Calu3 (cell line): ENCODE measurements at regions not wholly inside any gene's neighbourhood (a gene's known extent, or its start where the extent isn't known, plus 50 kb on each side); places are given as distances from the start of the nearest gene placed in this dataset.

Experiments
- BruUV-seq: library from RNA; stranded (reverse); fragments of 400-500 nt; replicated peaks from 2 replicates; lab custom pipeline; 2021; lab: Mats Ljungman, UMichigan
- CTCF ChIA-PET: fragments of 300-600 bp; sonication (Branson Sonifier 250); formaldehyde crosslinking; loops from one replicate; lab custom pipeline; 2022; ENCODE audit warnings: antibody characterized with exemption; lab: Charles Lee
- DNase-seq: peaks from one replicate; pipeline ENCODE4 v3.0.0; 2022
- H3K27ac Mint-ChIP-seq: one replicate; pipeline ENCODE4 v1.8.0; 2022; ENCODE audit warnings: mixed read lengths; ENCODE audit not compliant: unreplicated experiment
- H3K27me3 Mint-ChIP-seq: one replicate; pipeline ENCODE4 v1.8.0; 2022; ENCODE audit warnings: mixed read lengths; ENCODE audit not compliant: unreplicated experiment
- H3K36me3 Mint-ChIP-seq: one replicate; pipeline ENCODE4 v1.8.0; 2022; ENCODE audit warnings: mild to moderate bottlenecking, moderate library complexity, mixed read lengths; ENCODE audit not compliant: insufficient read depth, unreplicated experiment
- H3K4me1 Mint-ChIP-seq: one replicate; pipeline ENCODE4 v1.8.0; 2022; ENCODE audit warnings: mild to moderate bottlenecking, low read depth, mixed read lengths; ENCODE audit not compliant: unreplicated experiment
- H3K4me3 Mint-ChIP-seq: one replicate; pipeline ENCODE4 v1.8.0; 2022; ENCODE audit warnings: mild to moderate bottlenecking, low read depth, moderate library complexity, mixed read lengths; ENCODE audit not compliant: unreplicated experiment
- H3K9me3 Mint-ChIP-seq: one replicate; pipeline ENCODE4 v1.8.0; 2022; ENCODE audit warnings: low read depth, mixed read lengths; ENCODE audit not compliant: unreplicated experiment
- CTCF ChIP-seq: fragments of 200-600 bp; IDR thresholded peaks from one replicate; pipeline ENCODE4 v1.8.0; 2022; ENCODE audit warnings: antibody characterized with exemption; ENCODE audit not compliant: unreplicated experiment
- intact Hi-C: fragments of 100-400 bp; cut with micrococcal nuclease; formaldehyde crosslinking; loops from one replicate; pipeline ENCODE4 v1.10.0; 2022; ENCODE audit not compliant: unreplicated experiment

GRCh38 chr12:58166643-58167042, 225.3 kb downstream of the ATP23 start:
- no peak for DNase-seq
- Mint-ChIP-seq H3K27me3 (no peaks in the 10 kb centered on the region), H3K36me3 (no peaks in the 10 kb centered on the region), H3K27ac (no peak overlapping the region), H3K4me3 (no peak overlapping the region), H3K9me3 (peaks cover 6% of the 10 kb centered on the region), H3K4me1 (peaks cover 3% of the 10 kb centered on the region)
- no peak for TF ChIP-seq CTCF
- CTCF ChIA-PET: no interaction called here
- no TSS peak for BruUV-seq
- intact Hi-C loops: no loop called here

DNA sequence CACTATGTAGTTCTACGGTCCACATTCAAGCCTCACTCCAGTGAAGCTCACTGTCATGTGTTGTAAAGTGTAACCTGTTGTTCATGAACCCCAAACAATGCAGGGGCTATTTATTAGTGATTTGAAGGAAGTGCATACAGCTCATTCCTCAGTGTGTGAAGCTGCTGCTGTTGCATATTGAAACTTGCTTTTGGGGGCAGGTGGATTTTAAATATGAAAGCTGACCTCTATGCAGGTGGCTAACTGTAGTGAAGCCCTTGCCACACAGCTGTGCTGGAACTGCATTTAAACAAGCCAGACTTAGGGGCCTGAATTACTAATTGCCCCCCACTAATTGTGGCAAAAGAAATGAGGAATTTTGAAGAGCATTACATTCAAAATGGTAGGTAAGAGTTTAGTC, 226.3 kb downstream of the ATP23 start:
- peaks cover 6% of the 10 kb centered on the region for H3K9me3 Mint-ChIP-seq
- intact Hi-C loops: no loop called here
- no peaks in the 10 kb centered on the region for H3K36me3 Mint-ChIP-seq
- TF ChIP-seq CTCF: no peak
- peaks cover 9% of the 10 kb centered on the region for H3K4me1 Mint-ChIP-seq
- no peaks in the 10 kb centered on the region for H3K27me3 Mint-ChIP-seq
- DNase-seq: no peak
- H3K27ac Mint-ChIP-seq: no peak overlapping the region
- CTCF ChIA-PET: no interaction called here
- no TSS peak for BruUV-seq
- H3K4me3 Mint-ChIP-seq: no peak overlapping the region

GRCh38 chr12:58169826-58170225, 228.5 kb downstream of the ATP23 start:
- Mint-ChIP-seq H3K9me3 (peaks cover 3% of the 10 kb centered on the region), H3K4me3 (no peak overlapping the region), H3K4me1 (peaks cover 9% of the 10 kb centered on the region), H3K27me3 (no peaks in the 10 kb centered on the region), H3K36me3 (no peaks in the 10 kb centered on the region), H3K27ac (no peak overlapping the region)
- DNase-seq: no peak
- no TSS peak for BruUV-seq
- no peak for TF ChIP-seq CTCF
- CTCF ChIA-PET: no interaction called here
- intact Hi-C loops: no loop called here

- CTCF ChIA-PET: no interaction called here
- Mint-ChIP-seq H3K27me3 (no peaks in the 10 kb centered on the region), H3K27ac (no peak overlapping the region), H3K9me3 (no peaks in the 10 kb centered on the region), H3K36me3 (no peaks in the 10 kb centered on the region), H3K4me1 (peaks cover 9% of the 10 kb centered on the region), H3K4me3 (no peak overlapping the region)
- intact Hi-C loops: no loop called here
- BruUV-seq: no TSS peak
- DNase-seq: no peak
- no peak for TF ChIP-seq CTCF
Observed at GRCh38 chr12:58171914-58172313, 230.5 kb downstream of the ATP23 start.
